GM23248 (cell line): ENCODE measurements at regions not wholly inside any gene's neighbourhood (a gene's known extent, or its start where the extent isn't known, plus 50 kb on each side); places are given as distances from the start of the nearest gene placed in this dataset.

Source experiments
- DNase-seq: peaks from one replicate; pipeline ENCODE4 v3.0.0-alpha.2; 2015
- H2AFZ ChIP-seq: fragments of 200-600 bp; sonication (generic); 2 replicates; pipeline ENCODE4 v1.6.1; 2016; ENCODE audit warnings: antibody characterized with exemption
- H3F3A ChIP-seq: fragments of 200-600 bp; sonication (generic); 2 replicates; pipeline ENCODE4 v1.6.1; 2016; ENCODE audit warnings: mild to moderate bottlenecking, antibody characterized with exemption, mixed run types; ENCODE audit not compliant: insufficient read depth
- H3K27ac ChIP-seq: fragments of 200-600 bp; sonication (generic); 2 replicates; pipeline ENCODE4 v1.5.1; 2016; ENCODE audit warnings: mild to moderate bottlenecking
- H3K27me3 ChIP-seq: fragments of 200-600 bp; sonication (generic); replicated peaks from 2 replicates; pipeline ENCODE4 v1.6.1; 2016; ENCODE audit warnings: mild to moderate bottlenecking; ENCODE audit not compliant: insufficient read depth
- H3K36me3 ChIP-seq: fragments of 200-600 bp; sonication (generic); 2 replicates; pipeline ENCODE4 v1.6.1; 2016; ENCODE audit warnings: low read depth, mild to moderate bottlenecking
- H3K4me1 ChIP-seq: fragments of 200-600 bp; sonication (generic); 2 replicates; pipeline ENCODE4 v1.6.1; 2016; ENCODE audit warnings: mild to moderate bottlenecking; ENCODE audit not compliant: insufficient read depth
- H3K4me2 ChIP-seq: fragments of 200-600 bp; sonication (generic); one replicate; pipeline ENCODE4 v1.6.1; 2016; ENCODE audit warnings: mild to moderate bottlenecking; ENCODE audit not compliant: unreplicated experiment
- H3K4me3 ChIP-seq: fragments of 200-600 bp; sonication (generic); 2 replicates; pipeline ENCODE4 v1.5.1; 2016; ENCODE audit warnings: mild to moderate bottlenecking
- H3K79me2 ChIP-seq: fragments of 200-600 bp; sonication (generic); 2 replicates; pipeline ENCODE4 v1.6.1; 2016; ENCODE audit warnings: mild to moderate bottlenecking; ENCODE audit not compliant: insufficient read depth
- H3K9ac ChIP-seq: fragments of 200-600 bp; sonication (generic); 2 replicates; pipeline ENCODE4 v1.6.1; 2016; ENCODE audit warnings: mild to moderate bottlenecking
- H3K9me2 ChIP-seq: fragments of 200-600 bp; sonication (generic); 2 replicates; pipeline ENCODE4 v1.6.1; 2016; ENCODE audit warnings: mixed run types, mild to moderate bottlenecking, moderate library complexity; ENCODE audit not compliant: insufficient read depth
- H3K9me3 ChIP-seq: fragments of 200-600 bp; sonication (generic); one replicate; pipeline ENCODE4 v1.6.1; 2017; ENCODE audit warnings: low read depth
- H4K20me1 ChIP-seq: fragments of 200-600 bp; sonication (generic); 2 replicates; pipeline ENCODE4 v1.6.0; 2016; ENCODE audit not compliant: insufficient read depth
- EZH2 ChIP-seq: fragments of 200-600 bp; sonication (generic); IDR thresholded peaks from 2 replicates; pipeline ENCODE4 v1.6.1; 2018; ENCODE audit warnings: antibody characterized with exemption, mild to moderate bottlenecking; ENCODE audit not compliant: insufficient read depth, poor library complexity, severe bottlenecking
- EZH2phosphoT487 ChIP-seq: fragments of 200-600 bp; sonication (generic); IDR thresholded peaks from 2 replicates; pipeline ENCODE4 v1.6.1; 2018; ENCODE audit warnings: antibody characterized with exemption, moderate library complexity, mild to moderate bottlenecking, low read depth; ENCODE audit not compliant: insufficient read depth
- WGBS, 2 experiments: methylation state at CpG; one replicate each; pipeline ENCODE4 v1.1.6; 2015 to 2017; ENCODE audit warnings: low lambda C conversion rate in 2 of 2, low coverage in 1 of 2; ENCODE audit errors: missing lambda C conversion rate in 2 of 2; 5-methylcytosine and 5-hydroxymethylcytosine counted together
- in situ Hi-C: fragments of 300-500 bp; cut with MboI; formaldehyde crosslinking; loops from 2 replicates; pipeline ENCODE4 v1.15.0; 2020

GRCh38 chr6:168950858-168951214, 302.8 kb downstream of the THBS2 start:
- Histone ChIP-seq H3K4me1 (peaks cover 17% of the 10 kb centered on the region), H3K9ac (no peak overlapping the region), H3K36me3 (no peaks in the 10 kb centered on the region), H3K79me2 (no peaks in the 10 kb centered on the region), H3K27ac (no peak overlapping the region), H3K4me3 (peak overlapping the region; percentile 15; the same call in 1 of the 2 replicates), H2AFZ (peak overlapping the region; percentile 72), H3F3A (peaks cover 10% of the 10 kb centered on the region; the same call in 1 of the 2 replicates), H3K9me2 (no peaks in the 10 kb centered on the region), H3K27me3 (no peaks in the 10 kb centered on the region), H3K4me2 (peak overlapping the region; percentile 48), H4K20me1 (no peaks in the 10 kb centered on the region), H3K9me3 (no peaks in the 10 kb centered on the region)
- in situ Hi-C loops: loop anchor here (10.0 to 25.0 kb wide), 2 partner anchors 261 to 564 kb away; no protein-coding TSS in a partner anchor
- no peak for DNase-seq
- 14 to 16% methylated on average over 14 of the region's 14 CpGs for WGBS, 2 experiments
- TF ChIP-seq EZH2phosphoT487 (no peak), EZH2 (no peak)

- H3K27ac ChIP-seq: no peak overlapping the region
- H3K79me2 ChIP-seq: no peaks in the 10 kb centered on the region
- peak overlapping the region; percentile 72 for H2AFZ ChIP-seq
- H4K20me1 ChIP-seq: no peaks in the 10 kb centered on the region
- H3K36me3 ChIP-seq: no peaks in the 10 kb centered on the region
- in situ Hi-C loops: loop anchor here (10.0 to 25.0 kb wide), 2 partner anchors 262 to 565 kb away; no protein-coding TSS in a partner anchor
- H3K27me3 ChIP-seq: no peaks in the 10 kb centered on the region
- TF ChIP-seq EZH2: no peak
- TF ChIP-seq EZH2phosphoT487: no peak
- no peak overlapping the region for H3K9ac ChIP-seq
- H3K9me3 ChIP-seq: no peaks in the 10 kb centered on the region
- H3K4me2 ChIP-seq: peak overlapping the region; percentile 48
- H3K9me2 ChIP-seq: no peaks in the 10 kb centered on the region
- peak; percentile 68 for DNase-seq
- peaks cover 17% of the 10 kb centered on the region for H3K4me1 ChIP-seq
- 34 to 38% methylated on average over 10 of the region's 10 CpGs for WGBS, 2 experiments
- H3F3A ChIP-seq: peaks cover 10% of the 10 kb centered on the region; the same call in 1 of the 2 replicates
- H3K4me3 ChIP-seq: peak overlapping the region; percentile 15; the same call in 1 of the 2 replicates
Measured at GRCh38 chr6:168949981-168950857, 303.4 kb downstream of the THBS2 start.

- Histone ChIP-seq H3K4me3 (no peak overlapping the region), H4K20me1 (no peaks in the 10 kb centered on the region), H3K4me1 (peaks cover 17% of the 10 kb centered on the region), H3K27ac (no peak overlapping the region), H3K36me3 (no peaks in the 10 kb centered on the region), H3K79me2 (no peaks in the 10 kb centered on the region), H3F3A (peaks cover 10% of the 10 kb centered on the region; the same call in 1 of the 2 replicates), H3K9me3 (no peaks in the 10 kb centered on the region), H3K9ac (no peak overlapping the region), H3K4me2 (no peak overlapping the region), H2AFZ (no peak overlapping the region), H3K9me2 (no peaks in the 10 kb centered on the region), H3K27me3 (no peaks in the 10 kb centered on the region)
- no peak for DNase-seq
- 82 to 98% methylated on average over 4 of the region's 4 CpGs for WGBS, 2 experiments
- in situ Hi-C loops: no loop called here
- TF ChIP-seq EZH2 (no peak), EZH2phosphoT487 (no peak)
Measured at GRCh38 chr6:168948990-168949531, 304.6 kb downstream of the THBS2 start.

- Histone ChIP-seq H4K20me1 (no peaks in the 10 kb centered on the region), H3K9me2 (no peaks in the 10 kb centered on the region), H3K36me3 (no peaks in the 10 kb centered on the region), H3K79me2 (no peaks in the 10 kb centered on the region), H3K9ac (no peak overlapping the region), H3K4me2 (no peak overlapping the region), H3K27ac (no peak overlapping the region), H3K27me3 (no peaks in the 10 kb centered on the region), H2AFZ (no peak overlapping the region), H3K4me1 (peaks cover 17% of the 10 kb centered on the region), H3K4me3 (no peak overlapping the region), H3K9me3 (no peaks in the 10 kb centered on the region), H3F3A (peaks cover 10% of the 10 kb centered on the region; the same call in 1 of the 2 replicates)
- WGBS, 2 experiments: 82 to 86% methylated on average over 6 of the region's 6 CpGs
- in situ Hi-C loops: no loop called here
- DNase-seq: no peak
- TF ChIP-seq EZH2: no peak
- TF ChIP-seq EZH2phosphoT487: no peak
Measured at GRCh38 chr6:168948002-168948401, 305.6 kb downstream of the THBS2 start.
